GM23338 (cell line): ENCODE measurements at regions not wholly inside any gene's neighbourhood (a gene's known extent, or its start where the extent isn't known, plus 50 kb on each side); places are given as distances from the start of the nearest gene placed in this dataset.
"Not testable (repeated sequence)": the region's sequence is repeated elsewhere in the genome, so short reads cannot be mapped to it uniquely, and the experiment has no call there.

Source experiments
- ATAC-seq: fragments of 200-7000 bp; cut with Tn5 transposase; 3 replicates; pipeline ENCODE4 v1.9.1; 2020
- DNase-seq: peaks from one replicate; pipeline ENCODE4 v3.0.0-alpha.2; 2015; ENCODE audit warnings: low spot score
- H2AFZ ChIP-seq: fragments of 200-600 bp; sonication (generic); 2 replicates; pipeline ENCODE4 v1.8.0; 2016; ENCODE audit warnings: antibody characterized with exemption, mild to moderate bottlenecking, moderate library complexity
- H3F3A ChIP-seq: fragments of 200-600 bp; sonication (generic); replicated peaks from 2 replicates; pipeline ENCODE4 v1.8.0; 2017; ENCODE audit warnings: antibody characterized with exemption, mixed run types, low read depth
- H3K27ac ChIP-seq: fragments of 200-600 bp; sonication (generic); 2 replicates; pipeline ENCODE4 v1.6.1; 2016; ENCODE audit warnings: low read depth
- H3K27me3 ChIP-seq: fragments of 200-600 bp; sonication (generic); 2 replicates; pipeline ENCODE4 v1.8.0; 2016; ENCODE audit warnings: mild to moderate bottlenecking, mixed run types, moderate library complexity; ENCODE audit not compliant: insufficient read depth
- H3K36me3 ChIP-seq: fragments of 200-600 bp; sonication (generic); 2 replicates; pipeline ENCODE4 v1.8.0; 2016; ENCODE audit warnings: mild to moderate bottlenecking; ENCODE audit not compliant: insufficient read depth
- H3K4me1 ChIP-seq: fragments of 200-600 bp; sonication (generic); 2 replicates; pipeline ENCODE4 v1.8.0; 2016; ENCODE audit warnings: mild to moderate bottlenecking, moderate library complexity; ENCODE audit not compliant: insufficient read depth
- H3K4me2 ChIP-seq: fragments of 200-600 bp; sonication (generic); 2 replicates; pipeline ENCODE4 v1.7.1; 2017; ENCODE audit warnings: mixed run types
- H3K4me3 ChIP-seq: fragments of 200-600 bp; sonication (generic); 2 replicates; pipeline ENCODE4 v1.6.1; 2016; ENCODE audit warnings: mixed run types
- H3K79me2 ChIP-seq: fragments of 200-600 bp; sonication (generic); replicated peaks from 2 replicates; pipeline ENCODE4 v1.8.0; 2017; ENCODE audit warnings: mild to moderate bottlenecking; ENCODE audit not compliant: insufficient read depth
- H3K9me2 ChIP-seq: fragments of 200-600 bp; sonication (generic); 2 replicates; pipeline ENCODE4 v1.8.0; 2017; ENCODE audit not compliant: insufficient read depth
- H4K20me1 ChIP-seq: fragments of 200-600 bp; sonication (generic); replicated peaks from 2 replicates; pipeline ENCODE4 v1.8.0; 2017; ENCODE audit warnings: mild to moderate bottlenecking; ENCODE audit not compliant: insufficient read depth
- H3K27ac Mint-ChIP-seq: 2 replicates; pipeline ENCODE4 v1.8.0; 2020; ENCODE audit warnings: inconsistent platforms, mild to moderate bottlenecking, moderate library complexity, mixed read lengths
- H3K27me3 Mint-ChIP-seq: 3 replicates; pipeline ENCODE4 v1.8.0; 2022; ENCODE audit warnings: low read depth, mild to moderate bottlenecking, moderate library complexity, mixed read lengths, inconsistent platforms; ENCODE audit not compliant: insufficient read depth, poor library complexity
- H3K36me3 Mint-ChIP-seq: 3 replicates; pipeline ENCODE4 v1.8.0; 2021; ENCODE audit warnings: low read depth, mild to moderate bottlenecking, inconsistent platforms, moderate library complexity, mixed read lengths
- H3K4me1 Mint-ChIP-seq: 3 replicates; pipeline ENCODE4 v1.8.0; 2020; ENCODE audit warnings: mild to moderate bottlenecking, inconsistent platforms, mixed read lengths
- H3K4me3 Mint-ChIP-seq: 3 replicates; pipeline ENCODE4 v1.8.0; 2021; ENCODE audit warnings: moderate library complexity, mild to moderate bottlenecking, inconsistent platforms, mixed read lengths
- H3K9me3 Mint-ChIP-seq: 3 replicates; pipeline ENCODE4 v1.8.0; 2020; ENCODE audit warnings: moderate library complexity, mild to moderate bottlenecking, inconsistent platforms, mixed read lengths
- CTCF ChIP-seq, 2 experiments: fragments of 200-600 bp in 1 of 2; sonication (generic) in 1 of 2; conservative IDR thresholded peaks; 2 replicates each; pipeline versions ENCODE4 v1.5.1 to v1.6.1; 2016 to 2017; ENCODE audit warnings: antibody characterized with exemption in 2 of 2, low read depth in 2 of 2, mild to moderate bottlenecking in 2 of 2, moderate library complexity in 1 of 2
- ETS1 ChIP-seq: IDR thresholded peaks from 2 replicates; pipeline ENCODE4 v1.6.1; 2016; ENCODE audit warnings: antibody characterized with exemption
- EZH2 ChIP-seq: fragments of 200-600 bp; sonication (generic); IDR thresholded peaks from one replicate; pipeline ENCODE4 v1.8.0; 2017; ENCODE audit warnings: antibody characterized with exemption, mild to moderate bottlenecking, low read depth; ENCODE audit not compliant: unreplicated experiment
- EZH2phosphoT487 ChIP-seq: fragments of 200-600 bp; sonication (generic); IDR thresholded peaks from one replicate; pipeline ENCODE4 v1.8.1; 2018; ENCODE audit warnings: antibody characterized with exemption; ENCODE audit not compliant: unreplicated experiment
- POLR2AphosphoS5 ChIP-seq: IDR thresholded peaks from 2 replicates; pipeline ENCODE4 v1.6.1; 2016; ENCODE audit warnings: antibody characterized with exemption, low read depth
- REST ChIP-seq: IDR thresholded peaks from one replicate; pipeline ENCODE4 v1.6.1; 2018; ENCODE audit warnings: antibody characterized with exemption; ENCODE audit not compliant: unreplicated experiment
- ZNF114 ChIP-seq: fragments of 250-450 bp; sonication (Bioruptor Pico); IDR thresholded peaks from 2 replicates; pipeline ENCODE4 v1.5.0; 2020; ENCODE audit warnings: mild to moderate bottlenecking, moderate library complexity

- no peak for TF ChIP-seq CTCF (conservative IDR thresholded peaks at IDR 0.05; ENCODE audit: low read depth in 2 of 2)
- TF ChIP-seq EZH2phosphoT487 = no peak
- TF ChIP-seq ZNF114 (CRISPR knock-in tag) = no peak
- no peak for TF ChIP-seq ETS1
- no peak for TF ChIP-seq REST
- TF ChIP-seq POLR2AphosphoS5 = no peak
- TF ChIP-seq EZH2 = no peak
These were observed 73.1 kb upstream of the EZR start (continued) for GRCh38 chr6:158892266-158892665.

GRCh38 chr6:158891560-158891959, 72.4 kb upstream of the EZR start:
- H3K4me2 ChIP-seq, H3K27ac ChIP-seq, ATAC-seq, H3K79me2 ChIP-seq, H3K27ac Mint-ChIP-seq, H3K9me2 ChIP-seq, H3F3A ChIP-seq, H3K27me3 ChIP-seq, H4K20me1 ChIP-seq, H3K4me3 Mint-ChIP-seq, DNase-seq, H3K36me3 ChIP-seq, H3K4me3 ChIP-seq, H2AFZ ChIP-seq: not testable (repeated sequence)
- Mint-ChIP-seq H3K4me1 (peaks cover 13% of the 10 kb centered on the region), H3K9me3 (peaks cover 19% of the 10 kb centered on the region), H3K27me3 (peaks cover 16% of the 10 kb centered on the region), H3K36me3 (peaks cover 19% of the 10 kb centered on the region)
- peaks cover 10% of the 10 kb centered on the region for H3K4me1 ChIP-seq

- ATAC-seq, H3K36me3 ChIP-seq, H3K4me2 ChIP-seq, H3K27ac ChIP-seq, H2AFZ ChIP-seq, H3K4me3 ChIP-seq, H3K27me3 ChIP-seq, H3K79me2 ChIP-seq, H3K4me1 Mint-ChIP-seq, H3F3A ChIP-seq, H3K27ac Mint-ChIP-seq, DNase-seq, H3K9me2 ChIP-seq, H3K27me3 Mint-ChIP-seq, H3K4me1 ChIP-seq, H4K20me1 ChIP-seq, H3K4me3 Mint-ChIP-seq: not testable (repeated sequence)
- Mint-ChIP-seq H3K36me3 (peaks cover 19% of the 10 kb centered on the region), H3K9me3 (peaks cover 19% of the 10 kb centered on the region)
These were observed 69.0 kb upstream of the EZR start for GRCh38 chr6:158888171-158888570.

GRCh38 chr6:158886346-158886977, 67.3 kb upstream of the EZR start:
- H3K27me3 ChIP-seq, H3K27ac Mint-ChIP-seq, H3K79me2 ChIP-seq, H4K20me1 ChIP-seq, ATAC-seq, H3K27ac ChIP-seq, H3K9me2 ChIP-seq, H3K27me3 Mint-ChIP-seq, H3K4me1 Mint-ChIP-seq, H3K4me3 ChIP-seq, H3F3A ChIP-seq, H3K36me3 ChIP-seq, DNase-seq, H3K4me2 ChIP-seq, H2AFZ ChIP-seq, H3K4me1 ChIP-seq, H3K4me3 Mint-ChIP-seq: not testable (repeated sequence)
- Mint-ChIP-seq H3K36me3 (peaks cover 19% of the 10 kb centered on the region), H3K9me3 (peaks cover 19% of the 10 kb centered on the region)

- not testable (repeated sequence) for H3K36me3 Mint-ChIP-seq, DNase-seq, H3K36me3 ChIP-seq, H3K9me2 ChIP-seq, H4K20me1 ChIP-seq, H3K4me3 ChIP-seq, H2AFZ ChIP-seq, H3K27ac ChIP-seq, H3K79me2 ChIP-seq, ATAC-seq, H3K4me2 ChIP-seq, H3K27me3 ChIP-seq, H3F3A ChIP-seq, H3K27ac Mint-ChIP-seq, H3K27me3 Mint-ChIP-seq, H3K4me3 Mint-ChIP-seq
- H3K4me1 ChIP-seq = peaks cover 22% of the 10 kb centered on the region
- peaks cover 12% of the 10 kb centered on the region for H3K4me1 Mint-ChIP-seq
- peaks cover 11% of the 10 kb centered on the region for H3K9me3 Mint-ChIP-seq
These were observed 62.7 kb upstream of the EZR start for GRCh38 chr6:158881884-158882283.
